HG02571 (cell line): ENCODE measurements at regions not wholly inside any gene's neighbourhood (a gene's known extent, or its start where the extent isn't known, plus 50 kb on each side); places are given as distances from the start of the nearest gene placed in this dataset.

Experiments
- ATAC-seq: cut with Tn5 transposase; IDR thresholded peaks from one replicate; pipeline ENCODE4 v1.9.1; 2021; ENCODE audit warnings: mild to moderate bottlenecking, moderate library complexity; ENCODE audit not compliant: unreplicated experiment

DNA sequence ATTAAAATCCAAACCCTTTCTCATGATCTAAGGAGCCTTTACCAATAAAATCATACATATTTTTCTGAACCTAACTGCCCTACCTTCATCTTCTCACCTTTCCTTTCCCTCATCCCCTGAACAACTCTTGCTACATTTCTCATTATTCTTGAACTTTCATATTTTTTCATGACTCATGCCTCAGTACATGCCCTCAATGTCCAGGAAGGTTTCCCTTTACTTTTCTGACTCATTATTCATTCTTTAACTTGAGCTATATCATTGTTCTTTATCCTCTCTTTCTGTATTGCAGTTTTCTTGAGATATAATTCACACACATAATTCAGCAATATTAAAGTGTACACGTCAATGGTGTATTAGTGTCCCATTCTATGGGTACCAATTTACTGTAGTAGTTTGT is 231.0 kb downstream of the ALG10B start:
- ATAC-seq = no peak

DNA sequence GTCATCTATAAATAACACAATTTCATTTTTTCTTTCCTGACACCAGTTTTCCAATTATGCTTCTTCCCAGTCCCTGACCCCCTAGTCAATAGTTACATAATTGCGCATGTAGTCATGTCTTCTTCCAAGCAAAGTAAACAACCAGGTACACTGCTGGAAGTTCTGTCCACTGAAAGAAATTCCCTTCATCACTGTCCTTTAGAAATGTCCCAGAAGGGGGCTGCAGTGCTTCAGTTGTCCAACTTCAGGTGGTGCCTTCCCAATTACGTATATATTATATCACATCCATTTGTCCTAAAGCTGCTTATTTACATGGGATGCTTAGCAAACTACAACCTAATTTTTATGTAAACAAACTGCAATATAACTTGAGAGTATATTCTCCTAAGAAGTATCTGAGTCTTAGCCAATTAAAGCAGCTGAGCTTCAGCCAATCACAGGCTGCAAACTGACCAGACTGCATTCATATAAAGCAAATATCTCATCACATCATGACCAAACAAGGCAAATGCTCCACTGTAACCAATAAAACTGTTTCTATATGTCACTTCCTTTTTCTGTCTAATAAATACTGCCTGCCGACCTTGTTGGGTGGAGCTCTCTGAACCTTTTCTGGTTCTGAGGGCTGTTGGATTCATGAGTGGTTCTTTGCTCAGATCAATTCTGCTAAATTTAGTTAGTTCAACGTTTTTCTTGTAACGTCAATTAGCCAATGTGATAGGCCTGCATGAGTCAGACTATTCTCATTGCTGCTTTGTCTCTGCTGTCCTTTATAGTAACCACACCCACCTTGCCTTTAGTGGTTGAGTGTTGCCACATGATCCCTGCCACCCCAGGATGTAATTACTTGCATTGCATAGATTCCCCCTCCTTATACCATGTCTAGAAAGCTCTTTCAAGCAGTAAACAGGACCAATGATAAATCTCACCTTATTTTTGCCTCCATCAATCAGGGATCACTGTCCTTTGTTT is 239.3 kb downstream of the ALG10B start:
- ATAC-seq = no peak

DNA sequence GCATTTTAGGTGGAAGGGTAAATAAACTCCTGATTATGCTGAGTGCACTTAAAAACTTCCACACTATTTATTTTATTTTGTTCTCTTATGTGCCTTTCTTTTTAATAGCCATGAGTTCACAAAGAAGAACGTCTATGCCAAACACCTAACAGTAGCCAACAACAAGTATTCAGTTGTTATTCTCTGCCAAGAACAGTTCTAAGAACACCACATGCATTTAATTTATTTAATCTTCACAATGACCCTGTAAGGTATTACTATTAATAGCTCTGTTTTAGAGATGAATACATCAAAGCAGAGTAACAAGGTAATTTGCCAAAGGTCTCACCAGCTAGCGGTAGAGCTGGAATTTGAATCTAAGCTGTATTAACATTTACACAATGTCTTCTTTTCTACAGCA is 240.1 kb downstream of the ALG10B start:
- no peak for ATAC-seq

DNA sequence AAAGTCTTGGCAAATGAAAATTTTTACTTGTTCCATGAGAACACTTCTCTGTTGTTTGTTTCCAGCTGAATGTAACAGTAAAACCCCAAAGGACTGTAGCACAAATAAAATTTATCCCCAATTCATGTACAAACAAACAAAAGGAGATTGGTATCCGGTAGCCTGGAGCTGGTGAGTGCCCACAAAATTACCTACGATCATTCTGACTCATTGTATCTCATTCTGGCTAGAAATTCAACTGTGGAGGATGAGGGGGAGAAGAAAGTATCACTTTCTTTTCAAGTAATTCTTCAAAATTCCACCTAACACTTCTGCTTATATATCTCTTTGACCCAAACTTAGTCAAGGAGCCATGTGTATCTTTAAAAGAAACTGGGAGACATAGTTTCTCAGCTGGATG is 268.5 kb downstream of the ALG10B start:
- ATAC-seq = no peak

DNA sequence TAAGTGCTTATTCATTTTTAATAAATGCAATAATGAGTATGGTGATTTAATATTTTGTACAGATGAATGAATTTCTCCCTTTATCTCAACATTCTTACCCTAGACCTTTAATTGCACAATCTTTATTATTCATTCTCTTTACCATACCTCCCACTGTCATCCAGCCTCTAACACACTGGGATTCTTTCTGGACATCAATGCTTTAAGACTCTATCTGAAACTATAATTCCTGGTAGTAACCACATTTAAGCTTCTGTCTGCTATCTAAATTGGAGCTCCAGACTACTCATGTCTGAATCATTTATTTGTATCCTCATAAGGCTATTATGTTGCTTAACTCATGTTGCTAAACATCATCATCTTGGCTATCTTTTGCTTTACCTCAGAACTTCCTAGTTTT is 270.2 kb downstream of the ALG10B start:
- ATAC-seq = no peak

DNA sequence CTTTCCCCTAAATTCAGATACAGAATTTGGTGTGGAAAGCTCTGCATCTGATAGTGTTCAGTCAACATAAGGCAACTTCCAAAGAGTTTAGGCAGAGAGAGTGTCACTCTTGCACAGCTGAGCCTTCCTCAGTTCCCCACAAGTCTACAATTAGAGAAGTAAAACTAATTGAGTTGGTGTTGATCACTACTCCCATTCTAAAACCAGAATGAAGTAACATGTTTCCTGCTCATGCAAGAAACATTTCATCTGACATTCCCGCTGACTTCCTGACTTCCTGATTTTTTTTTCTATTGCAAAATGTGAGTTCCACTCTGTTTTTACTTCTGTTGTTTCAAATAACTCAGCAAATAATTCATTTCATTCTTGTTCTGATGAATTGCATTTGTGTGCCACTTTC is 271.0 kb downstream of the ALG10B start:
- no peak for ATAC-seq

DNA sequence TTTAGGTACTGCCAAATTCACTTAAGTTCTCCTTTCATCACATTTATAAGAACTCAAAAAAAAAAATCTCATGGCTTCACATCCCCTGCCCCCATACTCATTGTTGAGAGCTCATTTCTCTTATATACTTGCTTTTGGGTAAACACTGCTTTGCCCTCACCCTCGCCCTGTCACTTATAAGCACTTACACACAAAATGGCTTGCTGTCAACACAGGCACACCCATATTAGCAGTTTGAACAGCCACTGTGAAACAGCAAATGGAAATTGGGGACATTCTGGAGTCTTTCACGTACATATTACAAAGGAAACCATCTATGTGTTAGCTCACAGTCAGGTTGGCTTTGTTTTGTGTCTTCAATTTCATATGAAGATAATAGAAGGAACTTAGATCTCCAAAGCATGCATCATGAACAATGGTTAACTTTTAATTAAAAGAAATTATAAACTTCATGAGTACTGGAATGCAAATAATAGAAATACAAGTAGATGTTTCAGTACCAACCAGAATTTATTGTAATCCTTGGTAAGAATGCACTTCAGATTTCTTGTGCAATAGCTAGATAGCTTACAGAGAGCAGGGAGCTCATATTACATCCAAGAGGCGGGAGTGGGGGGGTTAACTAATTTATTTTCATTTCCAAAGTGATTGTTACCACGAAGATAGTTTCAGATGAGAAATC is 272.2 kb downstream of the ALG10B start:
- no peak for ATAC-seq

DNA sequence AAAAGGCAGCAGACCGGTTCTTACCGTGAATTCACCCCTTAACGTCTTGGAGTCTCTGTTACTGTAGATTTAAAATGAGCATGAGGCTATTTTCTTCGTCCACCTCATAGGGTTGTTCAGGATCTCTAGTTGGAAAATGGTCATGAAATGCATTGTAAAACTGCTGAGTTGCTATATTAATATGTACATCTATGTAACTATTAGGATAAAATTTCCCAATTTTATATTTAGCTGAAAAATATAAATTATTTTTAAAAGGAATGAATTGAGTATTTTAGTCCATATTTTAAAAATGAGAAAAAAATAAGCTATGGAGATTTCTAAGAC is 272.7 kb downstream of the ALG10B start:
- no peak for ATAC-seq

DNA sequence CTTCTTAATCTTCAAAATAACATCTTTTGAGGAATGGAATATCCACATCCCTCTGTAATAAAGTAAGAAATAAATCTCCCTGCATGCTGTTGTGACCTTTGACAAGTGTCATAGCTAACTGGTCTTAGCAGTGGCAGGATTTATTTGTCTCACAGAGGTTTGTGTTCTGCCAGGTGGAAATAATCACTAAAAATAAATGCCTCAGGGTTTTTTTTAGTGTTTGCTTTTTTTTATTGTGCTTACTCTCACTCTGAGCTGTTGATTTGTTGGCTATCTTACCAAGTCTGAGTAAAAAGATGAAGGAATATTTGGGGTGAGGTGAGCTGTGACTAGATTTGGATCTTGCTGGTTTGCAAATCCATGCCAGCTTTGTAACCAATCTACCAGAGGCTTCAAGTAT is 285.4 kb downstream of the ALG10B start:
- ATAC-seq = no peak
